Putamen (tissue), 1 donor: ENCODE measurements at regions not wholly inside any gene's neighbourhood (a gene's known extent, or its start where the extent isn't known, plus 50 kb on each side); places are given as distances from the start of the nearest gene placed in this dataset.

Experiments used
- DNase-seq: peaks from one replicate; pipeline ENCODE4 v3.0.0-alpha.2; 2016; ENCODE audit warnings: low spot score

DNA sequence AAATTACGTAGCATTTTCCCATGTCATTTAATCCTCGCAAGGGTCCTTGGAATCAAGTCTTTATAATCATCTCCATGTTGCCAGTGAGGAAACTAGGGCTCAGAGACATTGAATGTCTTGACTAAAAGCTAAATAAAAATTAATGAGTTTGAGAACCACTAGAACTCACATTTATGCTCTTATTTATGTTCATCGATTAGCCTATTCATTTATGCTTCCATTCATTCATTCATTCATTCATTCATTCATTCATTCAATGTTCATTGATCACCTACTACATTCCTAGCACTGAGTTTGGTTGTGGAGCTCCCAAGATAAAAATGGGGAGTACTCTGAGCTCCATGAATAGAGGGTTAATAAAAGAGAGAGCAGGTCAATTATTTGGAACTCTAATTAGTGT is 59.7 kb downstream of the KCNA1 start:
- DNase-seq, result no peak

DNA sequence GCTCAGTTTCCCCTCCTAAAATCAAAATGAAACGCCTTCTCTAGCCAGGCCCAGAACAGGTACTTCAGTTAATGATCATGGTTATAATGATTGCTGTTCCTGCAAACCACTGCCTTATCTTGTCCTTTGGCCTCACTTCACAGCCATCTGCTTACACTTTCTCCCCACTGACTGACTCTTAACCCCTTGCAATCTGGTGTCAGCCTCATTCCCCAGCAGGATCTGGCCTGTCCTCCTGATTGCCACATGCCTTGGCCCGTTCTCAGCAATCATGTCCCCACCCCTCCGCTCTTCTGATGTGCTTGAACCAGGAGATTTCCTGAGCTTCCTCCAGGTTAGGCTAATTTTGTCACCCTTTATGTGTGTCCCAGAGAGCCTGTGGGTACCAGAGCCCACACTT is 64.5 kb downstream of the KCNA1 start:
- DNase-seq, result no peak

DNA sequence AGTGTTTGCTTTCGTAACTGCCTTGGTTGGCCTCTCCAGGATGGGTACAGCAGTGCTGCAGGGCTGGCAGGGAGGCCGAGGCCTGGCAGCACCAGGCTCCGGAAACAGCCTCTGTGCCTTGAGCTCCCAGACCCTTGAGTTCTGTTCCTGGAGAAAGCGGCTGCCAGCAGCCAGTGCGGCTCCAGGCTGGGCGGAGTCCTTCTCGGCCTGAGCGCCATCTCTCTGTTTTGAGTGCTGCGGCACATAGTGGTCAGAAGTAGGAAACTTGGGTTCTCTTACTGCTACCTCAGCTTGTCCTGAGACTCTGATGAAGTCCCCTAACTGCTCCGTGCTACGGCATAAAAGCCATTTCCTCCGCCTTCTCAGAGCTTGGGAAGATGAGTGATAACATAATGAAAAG is 65.9 kb downstream of the KCNA1 start:
- no peak for DNase-seq

DNA sequence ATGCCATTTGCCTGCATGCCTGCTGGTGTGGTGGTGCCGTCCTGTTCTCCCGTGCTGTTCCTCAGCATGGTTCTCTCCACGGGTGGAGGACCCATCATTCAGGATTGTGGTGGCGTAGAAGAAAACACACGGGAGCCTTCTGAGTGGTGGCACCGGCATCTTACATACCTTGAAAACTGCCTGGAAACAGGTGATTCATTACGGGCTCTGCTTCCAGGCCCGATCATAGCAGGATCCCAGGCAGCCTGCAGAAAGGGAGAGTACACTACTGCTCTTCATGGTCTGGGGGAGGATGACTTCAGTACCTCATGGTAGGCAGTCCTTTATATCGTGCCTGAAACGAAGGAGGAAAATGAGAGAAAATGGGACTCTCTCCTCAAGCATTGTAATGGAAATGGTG is 66.6 kb upstream of the KCNA5 start:
- no peak for DNase-seq

DNA sequence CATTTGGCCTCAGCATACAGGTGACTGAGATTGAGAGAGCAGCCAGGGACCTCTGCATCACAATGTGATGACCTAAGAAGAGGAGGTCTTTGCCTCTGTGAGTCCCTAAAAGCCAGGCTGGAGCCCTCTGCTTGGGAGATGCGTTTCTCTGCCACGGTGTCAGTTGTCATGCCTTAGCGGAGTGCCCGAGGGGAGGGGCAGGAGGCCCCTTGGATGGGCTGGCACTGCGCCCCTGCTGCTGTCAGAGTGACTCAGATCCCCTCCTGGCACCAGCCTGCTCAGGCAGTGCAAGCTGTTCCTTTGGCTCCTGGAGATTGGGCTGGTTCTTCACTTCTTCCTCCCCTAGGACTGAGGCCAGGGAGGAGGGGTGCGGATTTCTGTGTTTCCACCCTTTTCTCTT is 64.9 kb upstream of the KCNA5 start:
- no peak for DNase-seq

DNA sequence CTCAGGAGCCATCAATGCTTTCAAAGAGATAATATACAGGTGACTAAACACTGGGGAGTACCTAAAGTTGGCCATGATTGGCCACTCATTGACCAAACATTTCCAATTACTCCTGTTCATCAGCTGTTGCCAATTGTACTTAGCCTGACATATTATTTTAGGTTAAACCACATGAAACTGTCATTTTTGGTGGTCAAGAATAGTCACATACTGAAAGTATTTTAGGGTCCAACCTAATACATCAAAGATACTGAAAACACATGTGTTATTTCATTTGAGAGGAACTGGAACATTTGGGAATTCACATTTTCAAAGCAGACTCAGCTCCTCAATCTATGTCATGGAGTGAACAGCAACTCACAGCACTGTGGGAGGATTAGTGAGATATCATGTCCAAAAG is 63.9 kb upstream of the KCNA5 start:
- no peak for DNase-seq

DNA sequence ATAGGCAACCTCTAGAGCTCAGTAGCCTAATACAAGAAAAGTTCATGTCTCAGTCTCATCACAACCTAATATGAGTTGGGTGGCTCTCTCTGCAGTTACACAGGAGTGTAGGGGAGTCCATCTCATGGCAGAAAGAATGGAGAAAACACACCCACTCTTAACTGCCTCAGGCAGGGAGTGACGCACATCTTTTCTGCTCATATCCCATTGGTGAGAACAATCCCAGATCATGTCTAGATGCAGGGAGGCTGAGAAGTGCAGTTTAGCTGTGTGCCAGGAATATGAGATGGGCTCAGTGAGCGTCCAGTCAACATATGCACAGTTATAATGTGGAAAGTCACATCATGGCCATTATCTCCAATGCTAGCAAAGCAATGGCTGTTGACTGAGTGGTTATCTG is 59.3 kb upstream of the KCNA5 start:
- DNase-seq, result peak; percentile 40

DNA sequence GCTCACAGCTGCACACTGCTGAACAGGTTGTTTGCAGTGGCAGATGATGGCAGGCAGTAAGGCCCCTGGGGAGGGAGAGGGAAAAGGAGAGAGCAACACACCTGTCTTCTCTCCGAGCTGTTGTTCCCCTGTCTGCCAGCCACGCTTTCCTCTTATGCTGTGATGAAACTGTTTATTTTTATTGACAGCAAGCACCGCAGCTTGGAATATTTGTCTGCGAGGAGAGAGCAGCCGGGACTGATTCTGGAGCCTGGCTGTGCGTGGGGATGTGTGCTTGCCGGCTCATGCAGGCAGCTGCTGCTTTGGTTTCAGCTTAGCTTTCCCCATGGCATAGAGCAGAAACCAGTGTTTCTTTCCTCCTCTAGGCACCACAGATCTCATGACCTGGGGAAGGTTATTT is 58.7 kb upstream of the KCNA5 start:
- DNase-seq, result peak; percentile 29

DNA sequence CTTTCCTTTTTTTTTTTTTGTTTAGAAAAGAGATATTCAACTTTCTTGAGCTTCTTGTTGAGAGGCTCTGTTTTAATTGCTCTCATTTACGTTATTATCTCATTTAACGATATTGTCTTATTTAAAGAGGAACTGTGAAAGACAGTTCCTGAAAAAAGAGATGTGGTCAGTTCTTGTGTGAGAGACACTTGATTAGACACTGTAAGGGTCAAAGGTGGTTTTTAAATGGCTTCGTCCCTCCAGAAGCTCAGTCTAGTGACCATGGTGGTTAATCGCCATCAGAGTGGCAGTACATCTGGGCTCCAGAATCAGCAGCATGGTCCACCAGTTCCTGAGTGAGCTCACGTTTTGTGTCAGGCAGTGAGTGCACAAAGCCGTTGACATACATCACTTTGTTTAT is 57.9 kb upstream of the KCNA5 start:
- DNase-seq, result no peak

DNA sequence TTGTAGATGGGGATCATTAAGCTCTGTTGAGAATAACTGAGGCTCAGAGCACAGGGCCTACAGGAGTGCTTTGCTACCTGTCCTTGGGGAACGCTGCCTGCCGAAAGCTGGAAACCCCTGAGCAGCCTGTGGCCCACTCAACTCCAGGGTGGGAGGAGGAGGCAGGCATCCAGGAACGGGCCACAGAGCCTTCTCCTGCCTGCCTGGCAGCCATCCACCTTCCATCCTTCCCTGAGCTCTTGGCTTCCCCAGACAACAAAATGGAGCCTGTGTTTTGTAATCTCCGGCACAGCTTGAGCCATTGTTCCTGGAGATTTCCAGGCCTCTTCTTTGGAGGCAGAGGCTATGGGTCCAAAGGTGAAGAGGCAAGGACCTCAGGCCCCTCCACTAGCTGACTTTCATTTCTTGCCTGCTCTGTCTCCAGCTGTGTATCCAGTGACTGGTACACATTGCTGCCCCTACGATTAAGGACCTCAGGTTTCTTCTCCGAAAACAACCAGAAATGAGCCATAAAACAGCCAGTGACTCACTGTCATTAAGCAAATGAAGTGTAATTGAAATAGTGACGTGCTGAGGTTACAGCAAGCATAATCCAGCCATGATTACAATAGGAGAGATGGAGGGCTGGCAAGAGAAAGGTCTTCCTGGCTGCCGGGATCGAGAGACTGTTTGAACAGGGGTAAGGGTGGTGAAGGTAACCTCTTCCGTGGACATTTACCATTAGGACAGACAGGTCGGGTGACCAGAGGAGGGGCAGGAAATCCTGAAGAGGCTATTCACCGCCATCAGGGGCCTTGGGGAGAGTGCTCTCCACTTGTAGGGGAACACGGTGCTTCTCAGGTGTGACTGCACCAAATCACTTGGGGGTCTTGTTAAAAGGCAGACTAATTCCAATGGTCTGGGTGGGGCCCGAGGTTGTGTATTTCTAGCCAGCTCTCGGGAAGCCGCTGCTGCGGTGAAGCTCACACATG is 56.3 kb upstream of the KCNA5 start:
- DNase-seq, result no peak

DNA sequence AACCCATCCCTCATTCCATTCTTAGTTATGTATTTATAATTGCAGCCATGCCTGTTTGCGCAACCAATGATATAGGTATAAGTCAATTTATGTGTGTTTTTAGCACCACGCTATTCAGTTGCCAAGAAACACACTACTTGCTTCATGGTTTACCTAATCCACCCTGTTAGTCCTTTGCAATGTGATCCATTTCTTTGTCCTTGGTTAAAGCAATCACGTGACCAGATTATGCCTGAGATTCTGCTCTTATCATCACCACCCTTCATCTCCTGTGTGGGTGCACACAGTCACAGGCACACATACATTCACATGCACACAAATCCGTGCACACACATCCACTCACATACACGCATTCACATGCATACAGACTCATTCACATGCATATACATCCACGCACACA is 52.3 kb upstream of the KCNA5 start:
- DNase-seq, result no peak

DNA sequence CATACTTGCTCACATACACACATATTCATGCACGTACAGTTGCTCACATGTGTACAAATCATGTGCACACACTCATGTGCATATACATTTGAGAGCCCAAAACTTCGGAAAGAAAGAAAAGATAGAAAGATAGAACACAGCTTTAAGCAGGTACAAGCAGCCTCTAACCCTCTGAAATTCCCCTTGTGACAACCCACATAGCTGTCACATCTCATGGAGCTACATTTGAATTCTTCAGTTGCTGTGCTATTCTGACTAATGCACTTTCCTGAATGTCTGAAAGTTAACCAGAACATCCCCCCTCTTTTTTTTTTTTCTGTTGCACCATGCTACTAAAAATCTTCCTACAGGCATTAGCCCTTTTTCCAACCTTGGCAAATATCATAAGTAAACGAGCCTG is 51.9 kb upstream of the KCNA5 start:
- peak; percentile 71 for DNase-seq

DNA sequence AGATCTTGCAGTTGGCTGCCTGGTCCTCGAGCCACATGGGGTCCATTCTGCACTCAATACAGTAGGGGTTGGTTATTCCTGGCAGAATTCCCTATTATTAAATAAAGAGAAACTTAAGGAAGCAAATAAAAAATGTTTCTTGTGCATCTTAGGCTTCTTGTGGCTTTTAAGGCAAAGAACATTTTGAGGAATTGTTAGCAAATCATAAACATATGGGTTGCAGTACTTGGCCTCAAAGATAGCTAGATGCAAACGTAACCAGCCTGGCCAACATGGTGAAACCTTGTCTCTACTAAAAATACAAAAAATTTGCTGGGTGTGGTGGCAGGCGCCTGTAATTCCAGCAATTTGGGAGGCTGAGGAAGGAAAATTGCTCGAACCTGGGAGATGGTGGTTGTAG is 50.8 kb upstream of the KCNA5 start:
- no peak for DNase-seq
